ENCODE measurements at regions not wholly inside any gene's neighbourhood (a gene's known extent, or its start where the extent isn't known, plus 50 kb on each side); places are given as distances from the start of the nearest gene placed in this dataset.
A peak's percentile ranks its signal among the peaks of the same experiment; 100 is the strongest.
"Not testable (repeated sequence)": the region's sequence is repeated elsewhere in the genome, so short reads cannot be mapped to it uniquely, and the experiment has no call there.

DNA sequence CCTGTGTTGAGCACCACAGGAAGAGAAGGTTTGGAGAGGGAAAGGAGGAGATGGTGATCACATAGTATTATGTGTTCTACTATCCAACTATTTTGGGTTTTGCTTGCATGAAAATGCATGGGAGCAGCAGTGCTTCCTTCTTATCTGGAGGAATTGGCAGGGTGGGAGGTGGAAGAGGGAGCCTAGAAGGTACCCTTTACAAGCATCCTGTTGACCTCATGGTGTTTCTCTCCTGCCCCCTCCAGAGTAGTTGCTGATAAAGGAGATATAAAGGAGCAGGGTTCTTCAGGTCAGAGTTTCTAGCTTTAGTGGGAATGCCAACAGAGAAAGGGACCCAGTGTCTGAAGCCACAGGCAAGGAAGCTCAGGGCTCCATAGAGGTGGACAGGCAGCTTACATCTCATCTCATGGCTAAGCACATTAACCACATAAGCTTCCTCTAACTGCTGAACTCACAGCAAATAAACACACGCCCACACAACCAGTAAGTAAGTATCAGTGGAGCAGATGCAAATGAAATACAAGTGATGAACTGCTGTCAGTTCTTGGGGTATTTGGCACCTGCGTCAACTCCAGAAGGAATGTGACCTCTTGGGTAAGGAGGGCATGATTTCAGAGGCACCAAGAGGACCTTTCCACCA, 174.2 kb upstream of the SLC38A2 start:
- no peak for DNase-seq

GRCh38 chr12:46543378-46543795, 170.8 kb upstream of the SLC38A2 start:
- not testable (repeated sequence) for DNase-seq

DNA sequence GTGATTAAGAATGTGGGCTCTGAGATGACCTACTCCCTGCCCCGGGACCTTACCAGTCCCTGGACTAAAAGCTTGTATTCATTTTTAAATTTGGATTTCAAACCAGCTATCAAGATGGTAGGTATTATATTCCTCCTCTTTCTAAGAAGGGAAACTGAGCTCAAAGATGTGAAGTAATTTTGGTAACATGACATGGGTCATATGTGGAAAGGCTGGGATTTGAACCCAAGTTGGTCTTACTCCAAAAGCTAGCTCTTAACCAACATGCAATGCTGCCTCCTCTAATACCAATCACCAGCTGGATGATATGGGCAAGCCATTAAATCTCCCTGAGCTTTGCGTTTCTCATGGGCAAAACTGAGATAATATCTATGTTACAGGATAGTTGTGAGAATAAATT, 166.4 kb upstream of the SLC38A2 start:
- no peak for DNase-seq

DNA sequence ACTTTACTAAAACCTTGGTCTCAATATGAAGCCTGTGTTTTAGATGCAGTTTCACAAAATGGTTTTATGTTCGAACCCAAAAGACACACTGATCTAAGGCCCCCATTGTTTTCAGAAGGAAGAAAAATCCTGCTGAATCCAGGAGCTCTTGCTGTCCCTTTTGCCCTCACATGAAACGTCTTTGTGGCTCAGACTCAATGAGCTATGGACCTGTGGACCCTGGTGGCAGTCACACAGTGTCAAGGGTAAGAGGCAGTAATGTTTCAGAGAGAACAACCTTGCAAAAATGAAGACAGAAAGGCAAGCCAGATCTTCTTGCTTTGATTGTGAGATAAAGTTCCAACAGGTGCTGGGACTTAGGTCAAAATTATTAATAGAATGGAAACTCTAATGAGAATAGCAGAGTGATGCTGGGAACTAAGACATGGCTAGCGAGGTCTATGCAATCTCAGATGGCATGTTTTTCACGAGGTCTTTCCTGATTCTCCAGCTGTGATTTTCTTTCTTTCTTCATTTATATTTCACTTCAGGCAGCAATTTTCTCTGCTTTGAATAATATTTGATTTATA, 164.9 kb upstream of the SLC38A2 start:
- DNase-seq = no peak

DNA sequence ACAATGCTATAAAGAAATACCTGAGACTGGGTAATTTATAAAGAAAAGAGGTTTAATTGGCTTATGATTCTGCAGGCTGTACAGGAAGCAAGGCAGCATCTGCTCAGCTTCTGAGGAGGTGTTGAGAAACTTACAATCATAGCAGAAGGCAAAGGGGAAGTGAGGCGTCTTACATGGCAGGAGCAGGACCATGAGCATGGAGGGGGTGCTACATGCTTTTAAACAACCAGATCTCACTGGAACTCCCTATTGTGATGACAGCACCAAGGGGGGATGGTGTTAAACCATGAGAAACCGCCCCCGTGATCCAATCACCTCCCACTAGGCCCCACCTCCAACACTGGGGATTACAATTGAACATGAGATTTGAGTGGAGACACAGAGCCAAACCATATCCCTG, 163.7 kb upstream of the SLC38A2 start:
- DNase-seq = not testable (repeated sequence)

- no peak for DNase-seq
Observed at GRCh38 chr12:46535907-46536306, 163.3 kb upstream of the SLC38A2 start.

DNA sequence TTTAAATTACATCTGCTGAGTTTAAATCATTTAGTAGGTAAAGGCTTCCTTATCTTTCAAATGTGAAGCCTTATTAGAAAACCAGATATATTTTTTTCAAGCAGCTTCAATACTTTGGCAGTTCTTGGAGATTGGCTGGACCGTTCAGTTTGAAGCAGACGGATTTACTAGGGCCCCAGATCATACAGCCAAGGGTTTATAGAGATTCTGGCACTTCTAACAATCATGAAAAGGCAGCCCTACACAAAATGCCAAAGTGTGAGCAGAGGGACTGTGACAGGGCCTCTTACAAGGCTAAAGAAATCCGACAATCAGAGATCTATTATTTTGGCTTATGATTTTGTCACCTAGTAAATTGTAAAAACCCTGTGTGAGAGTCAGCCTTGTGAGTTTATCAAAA, 162.8 kb upstream of the SLC38A2 start:
- DNase-seq = no peak

GRCh38 chr12:46534327-46534840, 161.8 kb upstream of the SLC38A2 start:
- no peak for DNase-seq

GRCh38 chr12:46533723-46534122, 161.2 kb upstream of the SLC38A2 start:
- no peak for DNase-seq

DNA sequence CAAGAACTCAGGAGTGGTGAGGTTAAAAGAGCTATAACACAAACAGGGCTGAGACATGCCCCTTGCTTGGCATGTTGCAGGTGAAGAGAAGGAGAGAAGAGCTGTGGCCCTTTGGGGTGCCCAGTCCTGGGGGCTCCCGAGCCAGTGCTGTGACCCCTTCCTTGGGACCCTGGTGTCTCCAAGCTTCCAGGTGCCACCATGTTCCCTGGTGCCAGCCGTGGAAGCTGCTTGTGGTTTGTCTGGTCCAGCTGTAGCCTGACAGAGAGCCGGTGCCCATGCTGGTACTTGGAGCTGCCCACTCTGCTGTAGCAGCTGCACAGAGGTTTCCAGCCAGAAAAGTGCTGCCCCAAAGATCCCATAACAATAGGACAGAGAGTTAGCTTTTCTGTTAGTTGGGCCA, 159.2 kb upstream of the SLC38A2 start:
- DNase-seq = no peak

DNA sequence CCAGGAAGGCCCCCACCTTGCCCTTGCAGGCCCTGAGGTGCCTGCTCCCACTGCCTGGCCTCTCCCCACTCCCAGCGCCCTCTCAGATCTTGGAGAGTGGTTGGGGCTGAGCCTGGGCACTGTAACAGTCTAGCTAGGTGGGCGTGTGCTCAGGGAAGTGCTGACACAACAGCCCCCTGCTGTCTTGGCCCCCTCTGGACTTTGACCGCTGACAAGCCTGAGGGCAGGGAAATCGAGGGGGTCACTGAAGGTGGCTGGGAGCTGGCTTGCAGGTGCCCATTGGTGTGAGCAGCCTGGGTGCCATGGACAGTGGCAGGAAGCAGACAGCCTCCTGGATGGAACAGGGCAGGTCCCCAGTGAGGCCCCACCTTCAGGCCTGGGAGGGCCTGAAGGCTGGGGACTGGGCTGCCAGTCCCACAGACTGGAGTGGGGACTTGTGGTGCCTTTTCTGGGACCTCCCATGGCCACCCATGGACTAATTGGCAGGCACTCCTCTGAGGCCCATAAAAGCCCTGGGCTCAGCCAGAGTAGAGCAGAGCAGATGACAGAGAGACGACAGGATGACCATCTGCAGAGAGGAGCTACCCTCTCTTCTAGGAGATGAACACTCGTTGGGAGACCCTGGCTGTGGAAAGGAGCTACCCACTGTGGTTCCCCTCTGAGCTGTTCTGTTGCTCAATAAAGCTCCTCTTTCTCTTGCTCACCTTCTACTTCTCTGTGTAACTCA, 158.6 kb upstream of the SLC38A2 start:
- no peak for DNase-seq

DNA sequence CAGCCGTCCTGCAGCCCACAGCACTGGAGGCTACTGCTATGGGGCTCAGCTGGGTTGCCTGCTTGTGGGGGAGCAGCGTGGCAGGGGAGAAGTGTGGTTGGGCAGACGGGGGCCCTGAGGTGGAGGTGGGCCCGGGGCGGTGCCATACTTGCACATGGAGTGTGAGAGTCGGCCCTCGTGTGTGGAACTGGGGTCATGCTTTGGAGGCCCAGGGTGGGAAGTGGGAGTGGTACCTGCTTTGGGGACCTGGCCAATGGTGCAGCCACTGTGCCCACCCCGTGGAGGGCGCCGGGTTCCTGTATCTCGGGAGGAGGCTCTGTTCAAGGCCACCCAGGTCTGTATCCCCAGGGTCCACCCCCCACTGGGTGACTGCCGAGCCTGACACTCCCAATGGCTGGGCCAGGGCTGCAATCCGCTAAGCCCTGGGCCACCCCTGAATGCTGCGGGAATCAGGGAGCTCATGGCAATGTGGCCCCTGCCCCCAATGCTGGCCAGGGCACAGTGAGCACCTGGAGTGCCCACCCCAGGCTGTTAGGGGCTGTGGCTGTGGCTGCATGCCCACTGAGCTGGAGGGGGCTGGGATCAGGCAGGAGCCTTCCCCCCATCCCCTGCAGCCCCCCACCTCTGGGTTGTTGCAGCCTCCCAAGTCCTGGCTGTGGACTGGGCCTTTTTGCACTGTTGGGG, 157.9 kb upstream of the SLC38A2 start:
- no peak for DNase-seq

DNA sequence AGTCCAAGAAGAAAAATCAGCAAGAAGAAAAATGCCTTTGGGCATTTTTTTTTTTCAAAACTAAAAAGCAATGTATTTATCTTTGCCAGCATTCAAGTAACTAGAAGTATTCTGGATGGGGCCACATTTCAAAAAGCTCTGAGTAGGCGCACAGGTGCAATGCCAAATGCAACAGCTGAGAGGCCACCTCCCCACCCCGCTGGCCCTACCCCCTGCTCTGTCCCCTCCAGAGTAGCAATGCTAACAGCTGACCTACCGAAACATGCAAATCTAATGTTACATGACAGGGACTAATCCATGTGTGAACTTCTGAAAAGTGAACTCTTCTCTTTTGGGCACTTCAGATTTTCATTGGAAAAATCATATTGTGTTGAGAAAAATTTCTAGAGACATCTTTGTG, 153.7 kb upstream of the SLC38A2 start:
- no peak for DNase-seq

- DNase-seq = no peak
Observed at GRCh38 chr12:46524778-46525177, 152.2 kb upstream of the SLC38A2 start.

- DNase-seq = peak; percentile 80
Observed at GRCh38 chr12:46523863-46524770, 151.5 kb upstream of the SLC38A2 start.

DNA sequence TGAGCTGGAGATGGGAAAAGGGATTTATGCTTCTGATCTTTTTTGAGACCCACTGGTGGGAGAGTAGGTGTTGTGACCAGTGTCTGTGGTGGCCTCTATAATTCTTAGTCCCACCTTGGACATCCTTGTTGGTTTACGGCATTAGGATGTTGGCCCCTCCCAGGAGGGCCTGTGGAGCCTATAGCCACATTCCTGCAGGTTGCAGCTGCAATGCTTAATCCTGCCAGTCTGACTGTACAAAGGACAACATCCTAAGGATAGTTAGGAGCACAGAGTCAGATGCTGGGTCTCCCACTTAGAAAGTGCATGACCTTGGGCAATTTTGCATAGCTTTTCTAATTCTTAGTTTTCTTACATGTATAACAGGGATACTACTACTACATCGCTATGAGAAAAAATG, 150.9 kb upstream of the SLC38A2 start:
- DNase-seq = no peak

DNA sequence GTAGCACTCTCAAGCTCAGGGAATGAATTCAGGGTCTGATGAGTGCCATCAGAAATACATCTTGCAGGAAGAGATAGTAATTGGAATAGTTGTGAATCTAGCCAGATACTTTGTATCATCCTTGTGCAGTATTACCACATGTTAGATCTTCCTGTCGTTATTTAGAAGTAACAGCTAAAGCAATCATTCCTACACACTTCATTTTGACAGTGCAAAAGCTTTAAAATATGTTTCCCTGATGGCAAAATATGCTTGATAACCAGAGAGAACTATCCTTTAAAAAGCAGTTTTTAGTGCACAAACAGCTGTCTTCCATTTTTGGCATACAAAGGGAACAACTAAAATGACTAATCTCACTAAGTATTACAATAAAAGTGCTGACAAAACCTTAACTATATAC, 149.5 kb upstream of the SLC38A2 start:
- no peak for DNase-seq

DNA sequence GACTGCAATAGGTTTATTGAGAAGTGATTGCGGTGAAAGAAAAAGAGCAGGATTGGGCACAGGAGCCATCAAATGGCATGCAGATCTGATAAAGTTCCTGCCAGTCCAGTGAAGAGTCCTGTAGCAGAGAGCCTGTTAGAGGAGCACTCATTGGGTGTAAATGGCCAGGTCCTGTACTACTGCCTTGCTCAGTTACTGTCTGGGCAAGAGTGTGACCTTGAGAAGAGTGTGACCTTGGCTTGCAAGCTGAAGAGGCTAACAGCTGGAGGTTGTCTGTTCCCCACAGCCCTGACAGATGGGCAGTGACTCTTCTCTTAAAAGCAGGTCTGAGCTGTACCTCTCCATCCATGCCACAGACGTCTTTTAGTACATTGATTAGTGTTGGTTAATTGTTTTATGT, 148.6 kb upstream of the SLC38A2 start:
- no peak for DNase-seq

GRCh38 chr12:46519407-46519806, 146.8 kb upstream of the SLC38A2 start:
- no peak for DNase-seq

- DNase-seq = no peak
Observed at GRCh38 chr12:46518729-46519128, 146.2 kb upstream of the SLC38A2 start.

GRCh38 chr12:46518169-46518568, 145.6 kb upstream of the SLC38A2 start:
- no peak for DNase-seq

DNA sequence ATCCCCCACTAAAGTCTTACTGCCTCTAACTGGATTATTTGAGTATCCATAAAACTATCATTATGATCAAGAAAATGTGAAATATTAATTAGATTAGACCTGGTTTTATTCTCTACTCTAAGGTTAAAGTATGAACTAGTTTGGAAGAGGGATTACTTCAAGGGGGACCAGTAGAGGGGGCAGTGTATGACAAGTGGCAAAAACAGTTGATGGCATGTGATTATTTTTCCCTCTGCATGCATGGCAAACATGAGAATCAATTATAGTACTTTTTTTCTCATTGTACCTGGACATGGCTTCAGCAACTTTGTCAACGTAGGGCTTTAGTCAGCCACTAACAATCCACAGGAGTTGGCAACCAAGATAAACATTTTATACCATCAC, 145.0 kb upstream of the SLC38A2 start:
- DNase-seq = peak; percentile 19

Measured in RPMI8226 (cell line).